M059J (cell line): ENCODE measurements at regions not wholly inside any gene's neighbourhood (a gene's known extent, or its start where the extent isn't known, plus 50 kb on each side); places are given as distances from the start of the nearest gene placed in this dataset.
"Not testable (repeated sequence)": the region's sequence is repeated elsewhere in the genome, so short reads cannot be mapped to it uniquely, and the experiment has no call there.

Source experiments
- DNase-seq: peaks from one replicate; pipeline ENCODE4 v3.0.0-alpha.2; 2012; ENCODE audit warnings: low read depth

DNA sequence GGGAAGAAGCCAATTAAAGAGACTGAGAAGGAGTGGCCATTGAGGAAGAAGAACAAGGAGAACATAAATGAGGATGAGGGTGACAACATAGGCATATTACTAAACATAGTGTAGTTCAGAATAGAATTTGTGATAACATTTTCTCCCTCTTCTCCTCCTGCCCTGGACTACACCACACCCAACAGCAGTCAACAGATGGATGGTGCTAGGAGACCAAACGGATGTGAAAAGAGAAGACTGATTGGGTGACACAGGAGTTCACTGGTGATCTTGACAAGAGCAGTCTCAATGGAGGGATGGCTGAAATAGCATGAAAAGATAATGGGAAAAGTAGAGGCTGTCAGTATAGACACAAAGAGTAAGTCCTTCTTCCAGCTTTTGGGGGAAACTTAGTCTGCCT is 226.5 kb upstream of the FGF13 start:
- DNase-seq: no peak

DNA sequence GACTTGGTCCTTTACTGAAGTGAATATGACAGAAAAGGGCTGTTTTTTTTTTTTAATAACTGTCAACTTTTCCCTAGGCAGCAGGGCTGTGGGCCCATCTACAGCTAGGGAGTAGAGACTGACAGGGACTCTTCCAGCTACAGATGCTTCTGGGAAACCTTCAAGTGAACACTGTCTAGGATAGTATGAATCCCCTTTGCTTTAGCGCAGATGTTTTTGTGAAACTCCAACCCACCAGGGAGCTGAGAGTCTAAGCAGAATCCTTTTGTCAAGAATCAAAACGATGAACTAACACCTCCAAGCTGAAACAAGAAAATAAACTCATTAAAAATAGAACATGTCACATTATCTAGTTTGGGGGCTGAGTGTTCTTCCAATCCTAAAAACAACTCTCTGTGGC is 219.7 kb upstream of the FGF13 start:
- no peak for DNase-seq

DNA sequence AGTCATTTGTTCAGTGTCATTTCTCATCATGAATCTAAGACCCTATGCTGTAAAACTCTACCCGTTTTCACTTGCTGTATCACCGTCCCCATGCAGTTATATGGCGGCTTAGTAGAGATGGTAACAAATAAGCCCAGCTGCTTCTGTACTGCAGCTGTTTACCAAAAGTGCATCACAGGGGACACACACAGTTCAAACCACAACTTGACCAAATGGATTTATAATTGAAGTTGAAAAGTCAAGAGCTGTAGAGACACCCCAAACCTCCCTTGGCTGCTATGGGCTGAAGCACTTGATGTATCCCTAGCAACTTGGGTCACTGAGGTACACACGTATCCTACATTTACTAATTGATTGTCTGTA is 219.0 kb upstream of the FGF13 start:
- no peak for DNase-seq

DNA sequence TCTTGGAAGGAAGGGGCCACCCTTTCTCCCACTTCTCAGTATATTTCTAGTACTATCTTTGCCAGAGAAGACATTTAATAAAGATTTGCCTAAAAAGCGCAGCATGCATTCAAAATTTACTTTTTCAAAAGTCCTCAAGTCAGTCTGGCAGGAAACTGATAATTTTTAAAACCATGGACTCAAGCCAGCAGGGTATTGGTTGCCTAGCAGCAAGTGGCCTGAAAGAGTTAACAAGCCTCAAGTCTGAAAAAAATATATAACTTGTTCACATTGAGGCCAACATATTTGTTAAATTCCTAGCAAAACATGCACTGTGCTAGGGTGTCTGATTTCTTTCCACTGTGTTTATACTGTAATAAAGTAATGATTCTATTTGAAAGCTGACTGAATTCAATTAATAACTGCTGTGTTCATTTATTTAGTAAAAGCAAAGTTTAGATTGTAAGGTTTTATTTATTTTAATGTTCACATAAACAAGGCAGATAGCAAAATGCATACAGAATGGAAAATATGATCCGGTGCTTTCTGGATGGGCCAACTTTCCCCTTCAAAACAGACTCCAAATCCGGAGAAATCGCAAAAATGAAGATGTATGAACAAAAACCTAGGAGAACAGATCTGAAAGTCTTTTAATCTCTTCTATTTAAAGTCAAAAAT is 218.5 kb upstream of the FGF13 start:
- no peak for DNase-seq

DNA sequence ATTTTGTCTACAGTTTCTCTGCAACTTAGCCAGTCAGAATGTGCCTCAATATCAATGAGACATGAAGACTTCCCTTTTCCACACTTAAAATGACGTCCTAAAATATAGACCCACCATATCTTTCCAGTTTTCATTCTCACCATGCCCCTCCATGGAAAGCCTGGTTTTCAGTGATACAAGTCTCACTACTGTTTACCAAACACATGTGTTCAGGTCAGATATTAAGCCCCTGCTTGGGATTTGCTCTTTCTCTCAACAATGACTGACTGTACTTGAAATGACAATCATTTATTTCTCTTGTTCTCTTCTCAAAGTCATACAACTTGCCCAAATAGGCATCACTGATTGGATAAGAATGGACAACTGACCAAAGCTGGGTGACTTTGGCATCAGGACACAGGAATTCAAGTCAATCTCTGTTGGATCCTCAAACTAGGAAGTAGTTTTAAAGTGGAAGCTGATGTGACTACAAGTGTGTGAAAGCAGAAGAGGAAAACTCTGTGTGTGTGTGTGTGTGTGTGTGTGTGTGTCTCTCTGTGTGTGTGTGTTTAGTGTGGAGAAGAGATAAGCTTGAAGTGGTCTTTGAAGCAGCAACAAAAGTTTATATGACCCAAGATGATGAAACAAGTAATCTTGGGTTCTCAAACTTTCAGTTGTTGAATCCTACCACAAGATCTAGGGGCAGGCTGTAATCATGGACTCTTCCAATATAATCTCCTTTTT is 217.4 kb upstream of the FGF13 start:
- DNase-seq: no peak

- DNase-seq: peak; percentile 97
Observed at GRCh38 chrX:138925330-138925729, 213.8 kb upstream of the FGF13 start.

DNA sequence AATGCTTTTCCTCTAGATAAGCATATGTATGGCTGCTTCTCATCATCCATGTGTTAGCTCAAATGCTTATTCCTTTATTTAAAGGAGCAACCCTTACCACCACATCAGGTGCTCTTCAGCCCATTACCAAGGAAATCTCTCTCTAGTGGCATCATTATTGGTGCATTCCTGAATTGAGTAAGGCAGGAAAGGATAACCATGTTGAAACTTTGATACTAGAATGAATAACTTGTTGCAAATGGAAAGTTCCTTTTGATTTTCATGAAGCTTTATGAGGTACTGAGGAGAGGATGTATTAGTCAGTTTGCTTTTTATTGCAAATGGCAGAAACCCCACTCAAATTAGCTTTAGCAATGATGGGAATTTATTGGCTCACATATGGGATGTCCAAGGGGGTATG is 212.3 kb upstream of the FGF13 start:
- DNase-seq: no peak

DNA sequence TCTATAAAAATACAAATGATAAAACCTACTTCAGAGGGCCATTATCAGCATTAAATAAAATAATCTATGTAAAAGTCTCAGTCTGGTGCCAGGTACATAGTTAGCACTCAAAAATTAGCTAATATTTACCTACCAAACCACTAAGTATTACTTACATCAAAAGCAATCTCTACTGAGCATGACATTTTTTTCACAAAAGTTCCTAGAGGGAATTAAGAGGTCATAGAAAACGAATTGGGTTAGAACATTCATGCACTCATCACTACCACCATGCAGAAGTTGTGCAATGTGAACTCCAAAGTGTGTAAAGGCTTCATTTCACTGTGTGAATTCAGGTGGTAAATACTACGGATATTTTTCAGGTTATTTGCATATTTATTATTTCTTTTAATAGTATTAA is 209.5 kb upstream of the FGF13 start:
- DNase-seq: no peak

- peak; percentile 83 for DNase-seq
Observed at GRCh38 chrX:138917781-138918180, 206.3 kb upstream of the FGF13 start.

- no peak for DNase-seq
Observed at GRCh38 chrX:138914767-138915166, 203.2 kb upstream of the FGF13 start.

- DNase-seq: no peak
Observed at GRCh38 chrX:138908577-138908976, 197.1 kb upstream of the FGF13 start.

GRCh38 chrX:138897621-138898492 is 186.3 kb upstream of the FGF13 start:
- peak; percentile 76 for DNase-seq

- no peak for DNase-seq
Observed at GRCh38 chrX:138890491-138890890, 179.0 kb upstream of the FGF13 start.

GRCh38 chrX:138889149-138889548 is 177.6 kb upstream of the FGF13 start:
- DNase-seq: no peak

- DNase-seq: peak; percentile 86
Observed at GRCh38 chrX:138886769-138887168, 175.3 kb upstream of the FGF13 start.

GRCh38 chrX:138885886-138886285 is 174.4 kb upstream of the FGF13 start:
- DNase-seq: peak; percentile 83

DNA sequence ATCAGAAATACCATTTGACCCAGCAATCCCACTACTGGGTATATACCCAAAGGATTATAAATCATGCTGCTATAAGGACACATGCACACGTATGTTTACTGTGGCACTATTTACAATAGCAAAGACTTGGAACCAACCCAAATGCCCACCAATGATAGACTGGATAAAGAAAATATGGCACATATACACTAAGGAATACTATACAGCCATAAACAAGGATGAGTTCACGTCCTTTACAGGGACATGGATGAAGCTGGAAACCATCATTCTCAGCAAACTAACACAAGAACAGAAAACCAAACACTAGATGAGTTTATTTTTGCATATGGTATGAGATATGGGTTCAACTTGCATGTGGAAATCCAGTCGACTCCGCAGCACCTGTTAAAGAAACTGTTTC is 168.8 kb upstream of the FGF13 start:
- not testable (repeated sequence) for DNase-seq

DNA sequence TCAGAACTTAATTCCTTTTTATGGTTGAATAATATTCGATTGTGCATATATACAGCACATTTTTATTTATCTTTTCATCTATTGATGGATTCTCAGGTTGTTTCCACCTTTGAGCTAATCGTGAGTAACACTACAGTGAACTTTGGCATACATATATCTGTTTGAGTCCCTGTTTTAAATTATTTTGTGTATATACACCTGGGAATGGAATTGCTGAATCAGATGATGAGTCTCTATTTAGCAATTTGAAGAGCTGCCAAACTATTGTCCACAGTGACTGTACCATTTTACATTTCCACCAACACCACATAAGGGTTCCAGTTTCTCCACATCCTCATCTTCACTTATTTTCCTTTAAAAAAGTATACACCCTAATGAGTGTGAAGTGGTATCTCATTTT is 166.2 kb upstream of the FGF13 start:
- peak; percentile 84 for DNase-seq

DNA sequence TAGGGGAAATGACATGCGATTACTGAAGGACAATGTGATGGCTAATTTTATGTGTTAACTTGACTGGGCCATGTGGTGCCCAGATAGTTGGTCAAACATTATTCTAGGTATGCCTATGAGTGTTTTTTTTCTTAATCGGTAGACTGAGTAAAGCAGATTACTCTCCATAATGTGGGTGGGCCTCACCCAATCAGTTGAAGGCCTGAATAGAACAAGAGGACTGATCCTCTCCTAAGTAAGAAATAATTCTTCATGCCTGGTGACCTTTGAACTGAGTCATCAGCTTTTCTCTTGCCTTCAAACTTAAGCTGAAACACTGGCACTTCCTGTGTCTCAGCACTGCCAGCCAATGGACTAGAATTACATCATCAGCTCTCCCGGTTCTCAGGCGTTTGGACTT is 164.0 kb upstream of the FGF13 start:
- DNase-seq: peak; percentile 42

DNA sequence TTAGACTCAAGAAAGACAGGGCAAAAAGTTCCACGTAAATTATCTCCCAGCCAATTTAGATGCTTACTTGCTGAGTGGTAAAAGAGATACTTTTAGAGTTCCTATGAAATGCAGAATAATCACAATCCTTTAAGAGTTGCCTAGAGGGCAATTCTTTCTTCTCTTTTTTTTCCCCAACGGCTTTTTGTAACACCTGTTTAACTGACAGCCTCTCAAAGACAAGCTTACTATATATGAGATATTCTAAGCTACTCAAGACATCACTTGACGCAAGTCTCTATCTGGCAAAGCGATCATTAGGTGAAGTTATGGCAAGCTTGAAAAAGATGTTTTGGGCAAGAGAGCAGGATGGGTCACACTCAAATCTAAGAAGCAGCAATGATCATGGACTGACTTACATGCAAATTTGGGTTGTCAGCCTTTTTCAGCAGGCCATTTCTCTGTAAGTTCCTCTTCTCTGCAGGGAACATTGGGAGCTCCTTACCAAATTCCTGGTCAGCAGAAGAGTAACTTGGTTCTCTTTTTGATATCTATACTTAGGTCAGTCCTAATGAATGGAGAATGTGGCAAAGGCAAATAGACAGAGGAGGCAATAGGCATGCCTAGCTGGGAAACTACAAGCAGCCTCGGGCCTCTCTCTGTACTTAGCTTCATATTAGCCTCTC is 162.9 kb upstream of the FGF13 start:
- DNase-seq: no peak

GRCh38 chrX:138873640-138874039 is 162.1 kb upstream of the FGF13 start:
- not testable (repeated sequence) for DNase-seq

- DNase-seq: peak; percentile 65
Observed at GRCh38 chrX:138872537-138872936, 161.0 kb upstream of the FGF13 start.
